SK-N-MC (cell line): ENCODE measurements at regions not wholly inside any gene's neighbourhood (a gene's known extent, or its start where the extent isn't known, plus 50 kb on each side); places are given as distances from the start of the nearest gene placed in this dataset.

ENCODE experiments used
- EZH2 ChIP-seq: fragments of 200-600 bp; sonication (generic); IDR thresholded peaks from one replicate; pipeline ENCODE4 v1.6.1; 2017; ENCODE audit warnings: antibody characterized with exemption
- POLR2AphosphoS5 ChIP-seq: IDR thresholded peaks from 2 replicates; pipeline ENCODE4 v1.6.1; 2012; ENCODE audit warnings: mild to moderate bottlenecking, low read depth, low read length, borderline replicate concordance

- TF ChIP-seq POLR2AphosphoS5 (no peak), EZH2 (no peak)
Measured at GRCh38 chr3:115401298-115401697, 222.0 kb upstream of the GAP43 start.
